Esophagus (tissue), 2 donors: ENCODE measurements at regions not wholly inside any gene's neighbourhood (a gene's known extent, or its start where the extent isn't known, plus 50 kb on each side); places are given as distances from the start of the nearest gene placed in this dataset.

ENCODE experiments used
- H3K27ac ChIP-seq, 2 donors: one replicate each; pipeline ENCODE4 v1.5.1; 2013; ENCODE audit warnings: low read depth in 2 of 2, mild to moderate bottlenecking in 2 of 2, inconsistent platforms in 1 of 2, low read length in 1 of 2, moderate library complexity in 1 of 2
- H3K27me3 ChIP-seq, 2 donors: one replicate each; pipeline ENCODE4 v1.6.1; 2013; ENCODE audit warnings: low read length in 2 of 2, control low read depth in 1 of 2, mild to moderate bottlenecking in 1 of 2; ENCODE audit not compliant: insufficient read depth in 2 of 2, control insufficient read depth in 1 of 2
- H3K36me3 ChIP-seq, 2 donors: one replicate each; pipeline ENCODE4 v1.6.1; 2013; ENCODE audit warnings: low read length in 1 of 2; ENCODE audit not compliant: control insufficient read depth in 2 of 2, insufficient read depth in 2 of 2
- H3K4me1 ChIP-seq, 2 donors: one replicate each; pipeline ENCODE4 v1.6.1; 2013; ENCODE audit warnings: low read length in 1 of 2; ENCODE audit not compliant: control insufficient read depth in 2 of 2, insufficient read depth in 2 of 2
- H3K4me3 ChIP-seq, 2 donors: one replicate each; pipeline ENCODE4 v1.5.1; 2013; ENCODE audit warnings: low read length in 2 of 2, mild to moderate bottlenecking in 2 of 2, low read depth in 1 of 2, moderate library complexity in 1 of 2
- H3K9me3 ChIP-seq, 2 donors: one replicate each; pipeline ENCODE4 v1.6.1; 2013; ENCODE audit warnings: mild to moderate bottlenecking in 2 of 2, low read depth in 1 of 2, low read length in 1 of 2, moderate library complexity in 1 of 2; ENCODE audit not compliant: control insufficient read depth in 2 of 2, insufficient read depth in 1 of 2
- WGBS, 2 donors: extraction: QIAGEN DNeasy Blood & Tissue Kit; methylation state at CpG; one replicate each; pipeline ENCODE4 v1.1.7; 2013; 5-methylcytosine and 5-hydroxymethylcytosine counted together
- donor health status: healthy with polysubstance abuse.
- donor health status: Bipolar disorder and iron deficiency.

- WGBS, 2 donors: 41 to 44% methylated on average over 2 of the region's 2 CpGs
- Histone ChIP-seq H3K36me3 (no peaks in the 10 kb centered on the region), H3K27me3 (no peaks in the 10 kb centered on the region), H3K27ac (no peak overlapping the region), H3K4me1 (no peaks in the 10 kb centered on the region), H3K4me3 (no peak overlapping the region), H3K9me3 (no peaks in the 10 kb centered on the region)
These were observed 515.1 kb downstream of the BRD1 start for GRCh38 chr22:49312601-49313000.

GRCh38 chr22:49310354-49310753 lies 517.3 kb downstream of the BRD1 start:
- Histone ChIP-seq H3K4me3 (no peak overlapping the region), H3K36me3 (no peaks in the 10 kb centered on the region), H3K27me3 (no peaks in the 10 kb centered on the region), H3K4me1 (no peaks in the 10 kb centered on the region), H3K9me3 (peaks cover 0 to 2% of the 10 kb centered on the region in 2 donors), H3K27ac (no peak overlapping the region)
- 79 to 83% methylated on average over 11 of the region's 11 CpGs for WGBS, 2 donors

GRCh38 chr22:49308300-49308699 lies 519.4 kb downstream of the BRD1 start:
- no peaks in the 10 kb centered on the region for H3K27me3 ChIP-seq
- H3K4me3 ChIP-seq: no peak overlapping the region
- peaks cover 0 to 2% of the 10 kb centered on the region in 2 donors for H3K9me3 ChIP-seq
- WGBS, 2 donors: 84 to 86% methylated on average over 11 of the region's 11 CpGs
- H3K4me1 ChIP-seq: peaks cover 2 to 3% of the 10 kb centered on the region in 2 donors
- H3K27ac ChIP-seq: no peak overlapping the region
- H3K36me3 ChIP-seq: no peaks in the 10 kb centered on the region

GRCh38 chr22:49307870-49308269 lies 519.8 kb downstream of the BRD1 start:
- no peak overlapping the region for H3K4me3 ChIP-seq
- no peak overlapping the region for H3K27ac ChIP-seq
- H3K27me3 ChIP-seq: no peaks in the 10 kb centered on the region
- 82 to 83% methylated on average over 16 of the region's 16 CpGs for WGBS, 2 donors
- H3K9me3 ChIP-seq: peaks cover 0 to 2% of the 10 kb centered on the region in 2 donors
- H3K4me1 ChIP-seq: peaks cover 2 to 3% of the 10 kb centered on the region in 2 donors
- no peaks in the 10 kb centered on the region for H3K36me3 ChIP-seq

GRCh38 chr22:49307481-49307830 lies 520.2 kb downstream of the BRD1 start:
- Histone ChIP-seq H3K9me3 (peaks cover 0 to 2% of the 10 kb centered on the region in 2 donors), H3K4me3 (no peak overlapping the region), H3K27ac (no peak overlapping the region), H3K36me3 (no peaks in the 10 kb centered on the region), H3K4me1 (peaks cover 2 to 3% of the 10 kb centered on the region in 2 donors), H3K27me3 (no peaks in the 10 kb centered on the region)
- 43 to 55% methylated on average over 2 of the region's 2 CpGs for WGBS, 2 donors

GRCh38 chr22:49306632-49307480 lies 520.8 kb downstream of the BRD1 start:
- Histone ChIP-seq H3K36me3 (no peaks in the 10 kb centered on the region), H3K27me3 (no peaks in the 10 kb centered on the region), H3K27ac (no peak overlapping the region), H3K9me3 (peaks cover 0 to 2% of the 10 kb centered on the region in 2 donors), H3K4me1 (peaks cover 2 to 3% of the 10 kb centered on the region in 2 donors), H3K4me3 (no peak overlapping the region)
- WGBS, 2 donors: 66 to 73% methylated on average over 31 of the region's 31 CpGs

DNA sequence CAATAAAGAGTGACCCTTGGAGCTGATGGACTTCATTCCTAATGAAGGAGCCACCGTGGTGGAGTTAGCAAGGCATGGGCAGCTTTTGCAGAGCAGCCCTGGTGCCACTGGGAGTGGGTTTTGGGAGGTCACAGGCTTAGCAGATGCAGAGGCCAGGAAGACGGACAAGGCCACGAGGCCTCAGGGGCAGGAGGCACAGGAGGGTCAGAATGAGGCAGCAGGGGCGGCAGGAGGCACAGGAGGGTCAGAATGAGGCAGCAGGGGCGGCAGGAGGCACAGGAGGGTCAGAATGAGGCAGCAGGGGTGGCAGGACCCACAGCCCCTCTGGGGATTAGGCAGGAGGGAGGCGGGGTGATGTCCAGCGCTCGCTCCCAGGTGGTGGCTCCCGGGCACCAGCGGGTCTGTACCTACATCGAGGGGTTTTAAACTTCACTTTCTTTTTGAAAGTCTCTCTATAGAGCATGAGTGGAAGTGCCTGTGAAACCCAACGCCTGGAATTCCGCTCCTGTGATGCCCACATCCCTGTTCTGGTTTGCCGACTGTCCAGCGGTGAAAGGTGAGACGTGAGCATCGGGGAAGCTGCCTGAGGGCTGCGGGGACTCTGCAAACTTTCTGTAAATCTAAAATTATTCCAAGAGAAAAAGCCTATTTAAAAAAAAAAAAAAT lies 521.6 kb downstream of the BRD1 start:
- no peak overlapping the region for H3K4me3 ChIP-seq
- H3K36me3 ChIP-seq: no peaks in the 10 kb centered on the region
- no peaks in the 10 kb centered on the region for H3K27me3 ChIP-seq
- WGBS, 2 donors: 78 to 79% methylated on average over 18 of the region's 18 CpGs
- peaks cover 2 to 3% of the 10 kb centered on the region in 2 donors for H3K4me1 ChIP-seq
- H3K9me3 ChIP-seq: peaks cover 0 to 2% of the 10 kb centered on the region in 2 donors
- H3K27ac ChIP-seq: no peak overlapping the region

DNA sequence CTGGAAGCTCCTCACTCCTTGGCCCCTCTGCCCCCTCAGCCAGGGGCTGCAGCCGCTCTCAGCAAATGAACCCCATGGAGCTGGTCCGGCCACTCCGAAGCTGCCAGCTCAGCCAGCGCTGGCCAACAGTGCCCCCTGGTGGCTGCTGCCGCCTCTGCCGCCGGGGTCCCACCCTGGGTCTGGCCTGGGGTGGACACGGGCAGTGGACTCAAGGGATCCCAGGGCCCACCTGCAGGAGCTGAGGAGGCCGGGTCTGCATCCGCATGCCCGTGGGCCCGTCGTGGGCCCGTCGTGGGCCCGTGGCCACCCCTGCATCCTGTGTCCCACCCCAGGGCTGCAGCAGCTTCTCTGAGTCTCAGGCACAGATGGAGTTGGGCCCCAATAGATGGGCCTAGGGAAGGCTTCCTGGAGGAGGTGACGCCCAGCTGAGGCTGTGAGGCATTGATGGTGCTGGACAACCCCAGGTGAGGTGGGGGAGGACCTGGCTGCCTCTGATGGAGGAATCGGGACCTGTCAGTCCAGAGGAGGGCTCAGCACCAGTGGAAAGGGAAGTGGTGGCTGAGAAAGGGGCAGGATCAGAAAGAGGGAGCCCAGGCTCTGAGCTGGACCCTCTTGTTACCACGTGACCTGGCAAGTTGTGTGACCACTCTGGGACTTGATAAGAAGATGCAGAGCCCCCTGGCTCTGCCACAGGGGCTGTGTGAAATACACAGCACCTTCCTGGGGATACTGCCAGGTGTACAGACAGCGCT lies 522.3 kb downstream of the BRD1 start:
- no peak overlapping the region for H3K4me3 ChIP-seq
- H3K27me3 ChIP-seq: no peaks in the 10 kb centered on the region
- peaks cover 2 to 3% of the 10 kb centered on the region in 2 donors for H3K4me1 ChIP-seq
- H3K36me3 ChIP-seq: no peaks in the 10 kb centered on the region
- no peak overlapping the region for H3K27ac ChIP-seq
- WGBS, 2 donors: 15 to 16% methylated on average over 20 of the region's 20 CpGs
- peaks cover 2% of the 10 kb centered on the region in 2 donors for H3K9me3 ChIP-seq

DNA sequence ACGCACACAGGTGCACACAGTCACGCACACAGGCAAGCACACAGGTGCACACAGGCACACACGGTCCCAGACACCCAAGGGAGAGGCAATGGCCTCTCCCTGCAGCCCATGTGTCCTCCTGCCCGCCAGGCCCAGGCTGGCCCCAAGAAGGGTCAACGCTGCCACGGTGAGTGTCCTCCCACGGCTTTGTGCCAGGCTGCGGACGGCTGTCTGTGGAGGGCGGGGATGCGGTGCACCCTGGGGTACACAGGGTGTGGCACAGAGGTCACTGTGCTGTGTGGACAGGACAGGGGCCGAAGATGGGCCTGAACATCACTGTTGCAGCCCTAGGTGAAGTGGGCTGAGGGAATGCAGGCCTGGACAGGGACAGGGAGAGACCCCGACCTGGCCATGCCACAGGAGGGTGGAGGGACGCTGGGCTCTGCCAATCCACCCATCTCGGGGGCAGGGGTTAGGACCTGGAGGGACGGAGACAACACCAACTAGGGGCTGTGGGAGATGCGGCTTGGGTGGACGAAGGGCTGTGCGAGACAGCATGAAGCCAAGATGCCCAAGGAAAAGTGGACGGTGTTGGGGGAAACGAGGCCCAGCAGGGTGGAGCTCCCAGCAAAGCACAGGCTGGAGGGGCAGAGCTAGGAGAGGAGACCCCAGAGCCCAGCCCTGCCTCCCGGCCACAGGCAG lies 523.8 kb downstream of the BRD1 start:
- Histone ChIP-seq H3K9me3 (peaks cover 2% of the 10 kb centered on the region in 2 donors), H3K27me3 (no peaks in the 10 kb centered on the region)
- 77 to 80% methylated on average over 22 of the region's 22 CpGs for WGBS, 2 donors

More for the DNA sequence above, 523.8 kb downstream of the BRD1 start:
- Histone ChIP-seq H3K4me3 (no peak overlapping the region), H3K27ac (no peak overlapping the region), H3K36me3 (no peaks in the 10 kb centered on the region), H3K4me1 (peaks cover 2 to 3% of the 10 kb centered on the region in 2 donors)
